HepG2 (cell line): ENCODE measurements at regions not wholly inside any gene's neighbourhood (a gene's known extent, or its start where the extent isn't known, plus 50 kb on each side); places are given as distances from the start of the nearest gene placed in this dataset.

Source experiments
- ATAC-seq: fragments of 200-7000 bp; cut with Tn5 transposase; 3 replicates; pipeline ENCODE4 v1.9.1; 2020; ENCODE audit warnings: mild to moderate bottlenecking, moderate library complexity
- BruUV-seq: library from RNA; stranded (reverse); fragments of 400-500 nt; replicated peaks from 2 replicates; lab custom pipeline; 2021; lab: Mats Ljungman, UMichigan
- CTCF ChIA-PET: fragments of 300-600 bp; formaldehyde crosslinking; extraction: SDS; loops from one replicate; lab custom pipeline; 2021; ENCODE audit warnings: low total read pairs, inconsistent platforms, low intra/inter-chr PET ratio; lab: Yijun Ruan, JAX
- POLR2A ChIA-PET: fragments of 350-600 bp; sonication (Branson Sonifier 250); formaldehyde crosslinking; loops from one replicate; lab custom pipeline; 2020; ENCODE audit warnings: antibody characterized with exemption, inconsistent platforms; lab: Yijun Ruan, JAX
- DNase-seq: peaks from one replicate; pipeline ENCODE4 v3.0.0-alpha.2; 2015; ENCODE audit warnings: low spot score
- FAIRE-seq: peaks from 3 replicates; lab custom pipeline; 2011; peaks lifted over from hg19 to GRCh38; lab: Jason Lieb, UNC
- H2AFZ ChIP-seq: one replicate; pipeline ENCODE4 v1.6.1; 2011; ENCODE audit warnings: low read length, inconsistent platforms
- H3K27ac ChIP-seq: fragments of 300-600 bp; 3 replicates; pipeline ENCODE4 v1.8.0; 2011; ENCODE audit warnings: mixed run types, mild to moderate bottlenecking, mixed read lengths, low read length, inconsistent platforms; ENCODE audit not compliant: insufficient read depth; ENCODE audit errors: extremely low read length
- H3K27me3 ChIP-seq, 2 experiments: fragments of 200-600 bp in 1 of 2; 2 replicates in 1 of 2; 3 replicates in 1 of 2; pipeline versions ENCODE4 v1.6.0 to v1.8.0; 2011; ENCODE audit warnings: low read length in 2 of 2, mild to moderate bottlenecking in 2 of 2, moderate library complexity in 2 of 2, inconsistent platforms in 1 of 2; ENCODE audit not compliant: insufficient read depth in 2 of 2, control insufficient read depth in 1 of 2
- H3K36me3 ChIP-seq, 2 experiments: fragments of 200-600 bp in 1 of 2; replicated peaks in 1 of 2; 2 replicates in 1 of 2; 3 replicates in 1 of 2; pipeline versions ENCODE4 v1.5.1 to v1.8.0; 2011; ENCODE audit warnings: low read length in 2 of 2, inconsistent platforms in 1 of 2; ENCODE audit not compliant: insufficient read depth in 2 of 2, control insufficient read depth in 1 of 2
- H3K4me1 ChIP-seq: 2 replicates; pipeline ENCODE4 v1.5.1; 2012; ENCODE audit warnings: low read length, inconsistent platforms; ENCODE audit not compliant: insufficient read depth
- H3K4me2 ChIP-seq: 2 replicates; pipeline ENCODE4 v1.6.0; 2011; ENCODE audit warnings: low read depth, low read length, inconsistent platforms
- H3K4me3 ChIP-seq, 3 experiments: fragments of 200-600 bp in 1 of 3; sonication (generic), shearing (Covaris generic) in 1 of 3; replicated peaks in 1 of 3; 2 replicates each; pipeline ENCODE4 v1.5.1; 2011 to 2016; ENCODE audit warnings: low read length in 3 of 3, inconsistent platforms in 2 of 3, low read depth in 2 of 3, mild to moderate bottlenecking in 2 of 3, control low read depth in 1 of 3, mixed read lengths in 1 of 3; ENCODE audit not compliant: insufficient read depth in 1 of 3
- H3K79me2 ChIP-seq: one replicate; pipeline ENCODE4 v1.6.1; 2011; ENCODE audit warnings: low read length, inconsistent platforms; ENCODE audit not compliant: insufficient read depth
- H3K9ac ChIP-seq: 2 replicates; pipeline ENCODE4 v1.6.0; 2011; ENCODE audit warnings: mild to moderate bottlenecking, low read depth, low read length, inconsistent platforms; ENCODE audit not compliant: insufficient read depth
- H3K9me3 ChIP-seq: 2 replicates; pipeline ENCODE4 v1.5.1; 2012; ENCODE audit warnings: mild to moderate bottlenecking, low read length
- H4K20me1 ChIP-seq: 2 replicates; pipeline ENCODE4 v1.6.0; 2011; ENCODE audit warnings: inconsistent platforms, mild to moderate bottlenecking, low read length, moderate library complexity; ENCODE audit not compliant: insufficient read depth
- ADNP ChIP-seq: sonication (generic); formaldehyde crosslinking; IDR thresholded peaks from 2 replicates; pipeline ENCODE4 v1.4.0; 2020; ENCODE audit warnings: missing genetic modification reagents
- CBX1 ChIP-seq: IDR thresholded peaks from one replicate; pipeline ENCODE4 v1.6.1; 2016; ENCODE audit warnings: antibody characterized with exemption, low read depth
- GATAD1 ChIP-seq: IDR thresholded peaks from 2 replicates; pipeline ENCODE4 v1.6.1; 2016; ENCODE audit warnings: missing genetic modification reagents, missing compliant biosample characterization
- HHEX ChIP-seq: IDR thresholded peaks from 2 replicates; pipeline ENCODE4 v1.6.1; 2016; ENCODE audit warnings: control low read depth
- KDM5A ChIP-seq: fragments of 200-600 bp; sonication (generic); IDR thresholded peaks from 2 replicates; pipeline ENCODE4 v1.7.0; 2018; ENCODE audit warnings: antibody characterized with exemption, mild to moderate bottlenecking, low read length, borderline replicate concordance
- KMT2B ChIP-seq: IDR thresholded peaks from 2 replicates; pipeline ENCODE4 v1.6.1; 2016; ENCODE audit warnings: missing genetic modification reagents, missing compliant biosample characterization
- LCORL ChIP-seq, 2 experiments: fragments of 450-650 bp in 1 of 2; sonication (generic) in 1 of 2; formaldehyde crosslinking in 1 of 2; IDR thresholded peaks; 2 replicates each; pipeline versions ENCODE4 v1.5.0 to v1.6.1; 2017 to 2020; ENCODE audit warnings: antibody characterized with exemption in 1 of 2, missing genetic modification reagents in 1 of 2
- NFIB ChIP-seq: sonication (generic); formaldehyde crosslinking; IDR thresholded peaks from 2 replicates; pipeline ENCODE4 v1.9.0; 2021; ENCODE audit warnings: missing genetic modification reagents, mild to moderate bottlenecking, borderline replicate concordance
- NR2C2 ChIP-seq: sonication (generic); formaldehyde crosslinking; IDR thresholded peaks from 2 replicates; pipeline ENCODE4 v1.4.0; 2020; ENCODE audit warnings: missing genetic modification reagents, mild to moderate bottlenecking, moderate library complexity, borderline replicate concordance
- RBAK ChIP-seq: sonication (generic); formaldehyde crosslinking; IDR thresholded peaks from 2 replicates; pipeline ENCODE4 v1.5.1; 2020; ENCODE audit warnings: mild to moderate bottlenecking, missing genetic modification reagents
- TRIM24 ChIP-seq: sonication (generic); formaldehyde crosslinking; IDR thresholded peaks from 2 replicates; pipeline ENCODE4 v1.8.0; 2022; ENCODE audit warnings: mild to moderate bottlenecking, missing genetic modification reagents
- ZEB1 ChIP-seq: IDR thresholded peaks from 2 replicates; pipeline ENCODE4 v1.6.1; 2012; ENCODE audit warnings: mild to moderate bottlenecking, low read depth, inconsistent platforms; ENCODE audit not compliant: insufficient replicate concordance
- ZFX ChIP-seq: sonication (generic); formaldehyde crosslinking; IDR thresholded peaks from 2 replicates; pipeline ENCODE4 v1.4.0; 2020; ENCODE audit warnings: mild to moderate bottlenecking, low read depth, missing genetic modification reagents, moderate library complexity
- ZKSCAN5 ChIP-seq: sonication (generic); formaldehyde crosslinking; IDR thresholded peaks from 2 replicates; pipeline ENCODE4 v1.5.1; 2020; ENCODE audit warnings: mild to moderate bottlenecking, missing genetic modification reagents
- ZNF207 ChIP-seq: fragments of 450-650 bp; IDR thresholded peaks from 2 replicates; pipeline ENCODE4 v1.6.1; 2016; ENCODE audit warnings: antibody characterized with exemption, borderline replicate concordance
- ZNF24 ChIP-seq: fragments of 450-650 bp; IDR thresholded peaks from 2 replicates; pipeline ENCODE4 v1.6.1; 2017; ENCODE audit warnings: antibody characterized with exemption, mild to moderate bottlenecking
- ZNF275 ChIP-seq: sonication (generic); formaldehyde crosslinking; IDR thresholded peaks from 2 replicates; pipeline ENCODE4 v1.8.0; 2022; ENCODE audit warnings: missing genetic modification reagents, mild to moderate bottlenecking, inconsistent platforms, borderline replicate concordance
- ZNF383 ChIP-seq: sonication (generic); formaldehyde crosslinking; IDR thresholded peaks from 2 replicates; pipeline ENCODE4 v1.4.0; 2020; ENCODE audit warnings: missing genetic modification reagents, mild to moderate bottlenecking, borderline replicate concordance
- ZNF644 ChIP-seq: IDR thresholded peaks from 2 replicates; pipeline ENCODE4 v1.6.1; 2016; ENCODE audit warnings: low read depth
- ZNF777 ChIP-seq: sonication (generic); formaldehyde crosslinking; IDR thresholded peaks from 2 replicates; pipeline ENCODE4 v1.4.0; 2020; ENCODE audit warnings: missing genetic modification reagents
- WGBS: methylation state at CpG from one replicate; pipeline ENCODE4 v1.1.6; 2017; ENCODE audit warnings: low lambda C conversion rate; 5-methylcytosine and 5-hydroxymethylcytosine counted together
- in situ Hi-C: cut with HindIII; loops from 2 replicates; pipeline ENCODE4 v1.10.0; 2017; ENCODE audit warnings: low pct_unique_long_range_greater_than_20kb; ENCODE audit not compliant: extremely low pct_ligation_motif_present
- intact Hi-C: fragments of 100-400 bp; cut with micrococcal nuclease; formaldehyde crosslinking; loops from one replicate; pipeline ENCODE4 v1.10.0; 2022; ENCODE audit not compliant: unreplicated experiment

DNA sequence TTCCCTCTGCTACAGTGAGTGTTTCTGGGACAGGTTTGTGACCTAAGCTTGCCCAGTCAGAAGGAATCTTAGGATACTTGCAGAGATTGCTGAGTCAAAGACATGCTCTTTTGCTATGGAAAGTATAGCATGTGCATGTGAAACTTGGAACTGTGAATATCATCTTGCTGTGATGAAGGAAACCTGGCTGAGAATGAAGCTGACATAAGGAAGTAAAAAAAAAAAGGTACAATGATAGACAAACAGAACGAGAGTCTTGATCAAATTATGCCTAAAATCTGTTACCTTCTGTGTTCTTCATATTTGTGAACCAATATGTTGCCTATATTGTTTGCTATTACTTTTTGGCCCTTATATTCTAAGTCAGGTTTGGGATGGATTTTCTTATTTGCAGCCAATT is 525.7 kb downstream of the NPIPA7 start:
- H3K4me2 ChIP-seq: no peak overlapping the region
- no peak overlapping the region for H3K4me3 ChIP-seq
- H3K4me1 ChIP-seq: no peaks in the 10 kb centered on the region
- ChIA-PET CTCF (no interaction called here), POLR2A (no interaction called here)
- DNase-seq (no peak), ATAC-seq (no peak), FAIRE-seq (no peak)
- TF ChIP-seq ZNF383 (CRISPR knock-in tag) (no peak), NFIB (CRISPR knock-in tag) (no peak)
- in situ Hi-C loops (no loop called here), intact Hi-C loops (no loop called here)
- H3K9me3 ChIP-seq: peaks cover 17% of the 10 kb centered on the region
- no TSS peak for BruUV-seq
- no peaks in the 10 kb centered on the region for H4K20me1 ChIP-seq
- no peaks in the 10 kb centered on the region for H3K79me2 ChIP-seq
- no peaks in the 10 kb centered on the region for H3K36me3 ChIP-seq
- no peak overlapping the region for H2AFZ ChIP-seq
- no peak overlapping the region for H3K27ac ChIP-seq
- no peak overlapping the region for H3K9ac ChIP-seq
- 0% methylated on average over 1 of the region's 1 CpG for WGBS
- H3K27me3 ChIP-seq: no peaks in the 10 kb centered on the region

DNA sequence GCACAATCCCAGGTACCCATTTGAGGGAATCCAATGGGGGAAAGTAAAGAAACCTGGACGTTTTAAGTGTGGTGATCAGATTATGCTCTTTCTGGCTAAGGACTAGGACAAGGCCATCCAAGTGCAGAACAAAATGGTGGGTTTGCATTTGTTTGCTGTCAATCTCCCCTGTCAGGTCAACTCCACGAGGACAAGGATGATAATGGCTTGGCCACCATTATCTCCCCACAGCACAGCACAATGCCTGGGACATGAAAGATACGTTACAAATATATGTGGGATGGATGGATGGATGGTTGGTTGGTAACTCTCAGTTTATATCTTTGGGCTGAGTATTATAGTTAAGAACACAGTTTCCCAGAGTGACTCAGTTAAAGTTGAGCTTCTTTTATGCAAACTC is 526.9 kb downstream of the NPIPA7 start:
- H3K9ac ChIP-seq: no peak overlapping the region
- ATAC-seq: no peak
- no peak overlapping the region for H3K27ac ChIP-seq
- no peaks in the 10 kb centered on the region for H3K27me3 ChIP-seq
- no peak for DNase-seq
- no peak for FAIRE-seq
- H4K20me1 ChIP-seq: no peaks in the 10 kb centered on the region
- H3K79me2 ChIP-seq: no peaks in the 10 kb centered on the region
- no peaks in the 10 kb centered on the region for H3K36me3 ChIP-seq
- no peak overlapping the region for H3K4me2 ChIP-seq
- 2% methylated on average over 3 of the region's 3 CpGs for WGBS
- H3K9me3 ChIP-seq: 0 out of 2 replicates have a peak, but pooled peaks cover 7% of the 10 kb centered on the region
- ChIA-PET POLR2A (no interaction called here), CTCF (no interaction called here)
- no peaks in the 10 kb centered on the region for H3K4me1 ChIP-seq
- no peak overlapping the region for H2AFZ ChIP-seq
- no peak overlapping the region for H3K4me3 ChIP-seq
- in situ Hi-C loops: no loop called here
- no peak for TF ChIP-seq KDM5A
- TF ChIP-seq KMT2B (CRISPR knock-in tag): no peak
- TF ChIP-seq ZNF644: no peak
- TF ChIP-seq ZNF207: no peak
- no peak for TF ChIP-seq ZKSCAN5 (CRISPR knock-in tag)
- no peak for TF ChIP-seq GATAD1 (CRISPR knock-in tag)
- no peak for TF ChIP-seq HHEX (CRISPR knock-in tag)
- TF ChIP-seq ZEB1: no peak
- TF ChIP-seq ADNP (CRISPR knock-in tag): no peak
- TF ChIP-seq LCORL (IDR thresholded peaks at IDR 0.05): no peak
- no peak for TF ChIP-seq LCORL (CRISPR knock-in tag; IDR thresholded peaks at IDR 0.05)
- TF ChIP-seq ZNF777 (CRISPR knock-in tag): no peak
- TF ChIP-seq ZNF275 (CRISPR knock-in tag): no peak
- TF ChIP-seq TRIM24 (CRISPR knock-in tag): no peak
- no peak for TF ChIP-seq NR2C2
- TF ChIP-seq RBAK: no peak
- no peak for TF ChIP-seq CBX1
- TF ChIP-seq ZFX (CRISPR knock-in tag): no peak
- TF ChIP-seq ZNF24: no peak
- BruUV-seq: no TSS peak
- intact Hi-C loops: no loop called here
